ENCODE measurements at regions not wholly inside any gene's neighbourhood (a gene's known extent, or its start where the extent isn't known, plus 50 kb on each side); places are given as distances from the start of the nearest gene placed in this dataset.

DNA sequence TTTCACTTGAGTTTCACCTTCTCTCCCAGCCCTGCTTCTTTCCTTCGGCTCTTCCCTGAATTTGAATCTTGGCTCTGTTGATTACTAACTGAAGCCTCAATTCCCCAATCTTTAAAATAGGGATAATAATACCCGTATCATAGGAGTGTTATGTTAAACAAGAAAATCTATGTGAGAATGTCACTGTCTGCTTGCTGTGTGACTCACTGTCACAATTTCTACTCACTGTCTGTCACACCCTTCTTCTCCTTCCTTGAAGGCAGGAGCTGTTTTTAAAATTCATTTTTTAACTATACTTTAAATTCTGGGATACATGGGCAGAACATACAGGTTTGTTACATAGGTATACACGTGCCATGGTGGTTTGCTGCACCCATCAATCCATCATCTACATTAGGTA, 141.6 kb upstream of the CXCR4 start:
- Histone ChIP-seq H3K4me1 (no peaks in the 10 kb centered on the region), H3K27me3 (no peaks in the 10 kb centered on the region), H3K4me3 (no peak overlapping the region), H3K36me3 (no peaks in the 10 kb centered on the region), H3K9me3 (no peaks in the 10 kb centered on the region), H3K27ac (no peak overlapping the region)
- 81 to 88% methylated on average over 3 of the region's 3 CpGs for WGBS, 2 donors
- intact Hi-C loops (cut with DNase I), result no loop called here
- DNase-seq, result no peak
- TF ChIP-seq POLR2AphosphoS5 (IDR thresholded peaks at IDR 0.05) (no peak), POLR2A (IDR thresholded peaks at IDR 0.05) (no peak), EP300 (IDR thresholded peaks at IDR 0.05) (no peak)
- TF ChIP-seq, protein P1, sequence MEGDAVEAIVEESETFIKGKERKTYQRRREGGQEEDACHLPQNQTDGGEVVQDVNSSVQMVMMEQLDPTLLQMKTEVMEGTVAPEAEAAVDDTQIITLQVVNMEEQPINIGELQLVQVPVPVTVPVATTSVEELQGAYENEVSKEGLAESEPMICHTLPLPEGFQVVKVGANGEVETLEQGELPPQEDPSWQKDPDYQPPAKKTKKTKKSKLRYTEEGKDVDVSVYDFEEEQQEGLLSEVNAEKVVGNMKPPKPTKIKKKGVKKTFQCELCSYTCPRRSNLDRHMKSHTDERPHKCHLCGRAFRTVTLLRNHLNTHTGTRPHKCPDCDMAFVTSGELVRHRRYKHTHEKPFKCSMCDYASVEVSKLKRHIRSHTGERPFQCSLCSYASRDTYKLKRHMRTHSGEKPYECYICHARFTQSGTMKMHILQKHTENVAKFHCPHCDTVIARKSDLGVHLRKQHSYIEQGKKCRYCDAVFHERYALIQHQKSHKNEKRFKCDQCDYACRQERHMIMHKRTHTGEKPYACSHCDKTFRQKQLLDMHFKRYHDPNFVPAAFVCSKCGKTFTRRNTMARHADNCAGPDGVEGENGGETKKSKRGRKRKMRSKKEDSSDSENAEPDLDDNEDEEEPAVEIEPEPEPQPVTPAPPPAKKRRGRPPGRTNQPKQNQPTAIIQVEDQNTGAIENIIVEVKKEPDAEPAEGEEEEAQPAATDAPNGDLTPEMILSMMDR (IDR thresholded peaks at IDR 0.05), result no peak

DNA sequence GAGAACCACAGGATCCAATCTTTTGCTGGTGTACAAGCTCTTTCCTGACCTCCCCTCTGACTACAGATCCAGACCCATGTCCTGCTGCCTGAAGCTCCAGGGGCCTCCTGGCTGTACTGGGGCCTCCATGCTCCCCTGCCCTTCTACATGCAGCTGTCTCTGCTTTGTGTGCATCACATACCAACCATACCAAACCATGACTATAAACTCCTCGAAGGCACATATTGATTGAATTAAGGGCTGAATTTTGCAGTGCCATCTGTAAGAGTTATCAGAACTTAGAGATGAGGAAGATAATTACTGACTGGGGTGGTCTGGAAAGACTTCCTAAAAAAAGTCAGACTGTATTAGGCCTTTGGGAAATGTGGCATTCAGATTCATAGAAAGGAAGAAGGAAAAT, 139.9 kb upstream of the CXCR4 start:
- Histone ChIP-seq H3K27me3 (no peaks in the 10 kb centered on the region), H3K9me3 (no peaks in the 10 kb centered on the region), H3K4me1 (no peaks in the 10 kb centered on the region), H3K36me3 (no peaks in the 10 kb centered on the region), H3K4me3 (no peak overlapping the region), H3K27ac (no peak overlapping the region)
- 49 to 62% methylated on average over 1 of the region's 1 CpG for WGBS, 2 donors
- intact Hi-C loops (cut with DNase I), result no loop called here
- TF ChIP-seq EP300 (IDR thresholded peaks at IDR 0.05) (no peak), POLR2AphosphoS5 (IDR thresholded peaks at IDR 0.05) (no peak), POLR2A (IDR thresholded peaks at IDR 0.05) (no peak)
- TF ChIP-seq, protein P1 (IDR thresholded peaks at IDR 0.05), result no peak
- no peak for DNase-seq

DNA sequence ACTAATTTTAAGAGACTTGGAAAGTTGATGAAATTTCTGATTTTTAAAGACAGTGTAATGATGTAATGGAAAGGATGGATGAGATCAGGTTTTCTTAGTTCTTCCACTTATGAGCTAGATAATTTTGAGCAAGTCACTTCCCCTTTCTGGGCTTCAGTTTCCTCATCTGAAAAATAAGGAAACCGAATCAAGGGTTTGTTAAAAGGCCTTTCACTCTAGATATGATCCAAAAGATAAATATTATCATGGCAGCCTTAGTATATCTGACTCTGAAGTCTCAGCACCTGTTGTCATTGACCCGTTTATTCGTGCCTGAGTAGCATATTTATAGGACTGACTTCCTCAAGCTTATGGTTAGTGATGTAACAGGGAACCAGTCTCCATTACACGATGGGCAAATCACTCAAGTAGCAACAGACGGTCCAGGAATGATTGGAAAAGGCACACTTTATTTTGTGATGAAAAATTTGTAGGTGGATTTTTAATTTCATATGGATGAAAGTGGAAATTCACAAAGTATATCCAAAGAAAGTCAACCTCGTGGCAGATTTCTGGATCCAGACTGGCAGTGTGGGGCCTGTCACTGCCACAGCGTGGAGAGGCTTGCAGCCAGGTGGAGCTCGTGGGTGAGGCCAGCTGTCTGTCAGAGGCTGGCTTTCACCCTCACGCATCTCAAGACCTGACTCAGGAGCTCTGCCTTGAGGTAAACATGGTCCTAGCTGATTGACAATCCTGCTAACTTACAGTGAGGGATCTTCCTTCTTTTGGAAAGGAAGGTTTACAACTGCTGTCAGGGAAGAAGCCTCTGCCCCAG, 137.9 kb upstream of the CXCR4 start:
- Histone ChIP-seq H3K9me3 (no peaks in the 10 kb centered on the region), H3K4me3 (no peak overlapping the region), H3K36me3 (no peaks in the 10 kb centered on the region), H3K27me3 (no peaks in the 10 kb centered on the region), H3K4me1 (no peaks in the 10 kb centered on the region), H3K27ac (no peak overlapping the region)
- no peak for DNase-seq
- no peak for TF ChIP-seq EP300 (IDR thresholded peaks at IDR 0.05)
- peak in 1 of 4 donors; percentile 11 for TF ChIP-seq POLR2AphosphoS5 (IDR thresholded peaks at IDR 0.05)
- WGBS, 2 donors, result 55 to 58% methylated on average over 9 of the region's 9 CpGs
- intact Hi-C loops (cut with DNase I), result no loop called here

DNA sequence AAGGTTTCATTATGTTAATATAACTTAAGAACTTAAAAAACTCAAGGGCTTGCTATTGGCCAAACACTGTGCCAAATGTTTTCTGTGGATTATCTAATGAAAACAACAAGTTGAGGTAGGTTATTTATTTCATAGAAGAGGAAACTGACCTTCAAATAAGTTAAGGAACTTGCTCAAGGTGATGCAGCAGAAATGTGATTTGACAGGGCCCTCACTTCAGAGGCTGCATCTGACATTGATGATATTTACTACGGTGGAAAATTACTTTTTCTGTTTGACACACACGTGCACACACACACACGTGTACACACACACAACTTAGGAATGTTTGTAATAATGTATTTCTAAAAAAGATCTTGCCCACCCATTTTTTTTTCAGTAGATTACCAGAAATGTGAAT, 137.2 kb upstream of the CXCR4 start:
- Histone ChIP-seq H3K4me3 (no peak overlapping the region), H3K27ac (no peak overlapping the region), H3K27me3 (no peaks in the 10 kb centered on the region), H3K36me3 (no peaks in the 10 kb centered on the region), H3K4me1 (no peaks in the 10 kb centered on the region), H3K9me3 (no peaks in the 10 kb centered on the region)
- intact Hi-C loops (cut with DNase I), result no loop called here
- DNase-seq, result no peak
- 80 to 85% methylated on average over 3 of the region's 3 CpGs for WGBS, 2 donors
- TF ChIP-seq, protein P1 (IDR thresholded peaks at IDR 0.05), result no peak
- TF ChIP-seq POLR2AphosphoS5 (IDR thresholded peaks at IDR 0.05) (no peak), POLR2A (IDR thresholded peaks at IDR 0.05) (no peak), EP300 (IDR thresholded peaks at IDR 0.05) (no peak)

DNA sequence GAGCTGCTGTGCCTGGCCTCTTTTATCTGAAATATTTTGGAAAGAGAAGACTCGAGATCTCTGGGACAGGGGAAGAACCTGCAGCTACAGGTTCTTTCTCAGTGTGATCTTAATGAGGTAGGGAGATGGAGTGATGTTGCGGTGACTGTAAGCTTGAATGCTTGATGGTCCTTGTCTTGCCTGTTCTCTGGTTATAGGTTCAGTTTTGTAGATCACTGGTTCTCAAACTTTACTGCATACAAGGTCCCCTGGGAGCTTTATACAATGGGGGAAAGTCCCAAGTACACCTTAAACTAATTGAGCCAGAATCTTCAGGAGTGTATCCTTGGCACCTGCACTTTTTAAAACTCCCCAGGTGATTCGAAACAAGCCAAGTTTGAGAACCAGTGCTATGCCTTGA, 136.7 kb upstream of the CXCR4 start:
- H3K27ac ChIP-seq, result no peak overlapping the region
- no peaks in the 10 kb centered on the region for H3K9me3 ChIP-seq
- intact Hi-C loops (cut with DNase I), result no loop called here
- no peaks in the 10 kb centered on the region for H3K27me3 ChIP-seq
- no peak overlapping the region for H3K4me3 ChIP-seq
- TF ChIP-seq, protein P1 (IDR thresholded peaks at IDR 0.05), result no peak
- TF ChIP-seq POLR2A (IDR thresholded peaks at IDR 0.05) (no peak), EP300 (IDR thresholded peaks at IDR 0.05) (no peak), POLR2AphosphoS5 (IDR thresholded peaks at IDR 0.05) (no peak)
- H3K36me3 ChIP-seq, result no peaks in the 10 kb centered on the region
- DNase-seq, result no peak
- WGBS, 2 donors, result 38 to 44% methylated on average over 3 of the region's 3 CpGs
- H3K4me1 ChIP-seq, result no peaks in the 10 kb centered on the region
